ENCODE measurements at regions not wholly inside any gene's neighbourhood (a gene's known extent, or its start where the extent isn't known, plus 50 kb on each side); places are given as distances from the start of the nearest gene placed in this dataset.

- no peak for TF ChIP-seq SUZ12 (IDR thresholded peaks at IDR 0.05; ENCODE audit: extremely low read depth, insufficient read depth, insufficient read length)
- no peak for TF ChIP-seq ZNF274 (IDR thresholded peaks at IDR 0.05; ENCODE audit: low read depth, low read length)
- no peak for TF ChIP-seq YY1 (IDR thresholded peaks at IDR 0.05; ENCODE audit: insufficient read depth, insufficient read length)
Measured at GRCh38 chr3:66934725-66935124, 63.4 kb upstream of the KBTBD8 start.
